ENCODE measurements at regions not wholly inside any gene's neighbourhood (a gene's known extent, or its start where the extent isn't known, plus 50 kb on each side); places are given as distances from the start of the nearest gene placed in this dataset.

- H3K27me3 Mint-ChIP-seq, result peaks cover 35% of the 10 kb centered on the region
- no peaks in the 10 kb centered on the region for H3K9me3 Mint-ChIP-seq
- ChIA-PET CTCF (no interaction called here), POLR2A (no interaction called here)
- TF ChIP-seq CTCF (IDR thresholded peaks at IDR 0.05), result no peak
- no peaks in the 10 kb centered on the region for H3K4me1 Mint-ChIP-seq
- H3K36me3 Mint-ChIP-seq (ENCODE audit: low read depth), result no peaks in the 10 kb centered on the region
- ATAC-seq (ENCODE audit: low read depth) (no peak), DNase-seq (no peak)
- no peak overlapping the region for H3K27ac Mint-ChIP-seq
- intact Hi-C loops (cut with micrococcal nuclease), result no loop called here
- H3K4me3 Mint-ChIP-seq, result no peak overlapping the region
Measured at GRCh38 chr5:73279805-73280204, 106.8 kb downstream of the TMEM174 start.

DNA sequence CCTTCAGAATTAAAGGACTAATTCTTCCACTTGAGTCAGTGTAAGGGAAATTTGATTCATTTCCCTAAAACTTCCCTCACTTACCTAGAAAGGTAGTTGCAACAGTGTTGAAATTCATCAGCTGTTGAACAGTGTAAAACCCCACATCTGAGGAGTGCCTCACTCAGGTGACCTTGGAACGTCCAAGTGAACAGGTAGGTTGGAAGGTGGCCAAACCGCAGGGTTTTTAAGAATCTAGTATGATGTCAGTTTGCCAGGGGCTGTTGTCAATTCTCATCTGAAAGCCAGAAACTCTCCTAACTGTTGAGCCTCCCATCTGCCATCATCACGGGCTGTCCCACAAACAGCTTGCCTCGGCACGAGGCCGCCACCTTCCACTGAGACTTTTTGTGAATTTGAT lies 105.7 kb downstream of the TMEM174 start:
- ChIA-PET CTCF (no interaction called here), POLR2A (no interaction called here)
- no peak for TF ChIP-seq CTCF (IDR thresholded peaks at IDR 0.05)
- DNase-seq, result no peak
- Mint-ChIP-seq H3K36me3 (ENCODE audit: low read depth) (no peaks in the 10 kb centered on the region), H3K9me3 (no peaks in the 10 kb centered on the region), H3K27ac (no peak overlapping the region), H3K4me1 (no peaks in the 10 kb centered on the region), H3K4me3 (no peak overlapping the region), H3K27me3 (peaks cover 29% of the 10 kb centered on the region)
- no peak for ATAC-seq (ENCODE audit: low read depth)
- intact Hi-C loops (cut with micrococcal nuclease), result no loop called here

- DNase-seq (no peak), ATAC-seq (ENCODE audit: low read depth) (no peak)
- ChIA-PET POLR2A (no interaction called here), CTCF (no interaction called here)
- no peak for TF ChIP-seq CTCF (IDR thresholded peaks at IDR 0.05)
- Mint-ChIP-seq H3K4me1 (no peaks in the 10 kb centered on the region), H3K36me3 (ENCODE audit: low read depth) (no peaks in the 10 kb centered on the region), H3K27ac (no peak overlapping the region), H3K27me3 (peaks cover 18% of the 10 kb centered on the region), H3K9me3 (no peaks in the 10 kb centered on the region), H3K4me3 (no peak overlapping the region)
- intact Hi-C loops (cut with micrococcal nuclease), result no loop called here
Measured at GRCh38 chr5:73274881-73275663, 102.1 kb downstream of the TMEM174 start.

DNA sequence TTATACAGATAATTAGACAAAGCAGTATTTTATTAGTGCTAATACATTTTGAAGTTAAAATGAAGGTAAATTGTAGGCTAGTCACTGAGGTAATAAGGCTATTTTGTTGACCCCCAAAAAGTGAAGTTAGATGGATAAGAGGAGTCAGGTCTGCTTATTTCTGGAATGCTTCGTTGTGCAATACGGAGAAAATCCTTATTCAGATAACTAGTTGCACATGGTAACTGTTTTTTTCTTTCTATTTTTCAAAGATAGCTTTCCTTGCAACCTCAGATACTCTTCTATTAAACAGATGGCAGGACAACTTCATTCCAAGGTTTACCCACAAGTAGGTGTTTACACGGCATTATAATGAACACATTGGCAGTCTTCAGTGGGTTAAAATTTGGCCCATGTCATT lies 101.1 kb downstream of the TMEM174 start:
- ATAC-seq (ENCODE audit: low read depth) (no peak), DNase-seq (no peak)
- ChIA-PET POLR2A (no interaction called here), CTCF (no interaction called here)
- intact Hi-C loops (cut with micrococcal nuclease), result no loop called here
- no peaks in the 10 kb centered on the region for H3K4me1 Mint-ChIP-seq
- H3K9me3 Mint-ChIP-seq, result no peaks in the 10 kb centered on the region
- no peak for TF ChIP-seq CTCF (IDR thresholded peaks at IDR 0.05)
- H3K4me3 Mint-ChIP-seq, result no peak overlapping the region
- H3K36me3 Mint-ChIP-seq (ENCODE audit: low read depth), result no peaks in the 10 kb centered on the region
- H3K27ac Mint-ChIP-seq, result no peak overlapping the region
- H3K27me3 Mint-ChIP-seq, result peaks cover 12% of the 10 kb centered on the region

DNA sequence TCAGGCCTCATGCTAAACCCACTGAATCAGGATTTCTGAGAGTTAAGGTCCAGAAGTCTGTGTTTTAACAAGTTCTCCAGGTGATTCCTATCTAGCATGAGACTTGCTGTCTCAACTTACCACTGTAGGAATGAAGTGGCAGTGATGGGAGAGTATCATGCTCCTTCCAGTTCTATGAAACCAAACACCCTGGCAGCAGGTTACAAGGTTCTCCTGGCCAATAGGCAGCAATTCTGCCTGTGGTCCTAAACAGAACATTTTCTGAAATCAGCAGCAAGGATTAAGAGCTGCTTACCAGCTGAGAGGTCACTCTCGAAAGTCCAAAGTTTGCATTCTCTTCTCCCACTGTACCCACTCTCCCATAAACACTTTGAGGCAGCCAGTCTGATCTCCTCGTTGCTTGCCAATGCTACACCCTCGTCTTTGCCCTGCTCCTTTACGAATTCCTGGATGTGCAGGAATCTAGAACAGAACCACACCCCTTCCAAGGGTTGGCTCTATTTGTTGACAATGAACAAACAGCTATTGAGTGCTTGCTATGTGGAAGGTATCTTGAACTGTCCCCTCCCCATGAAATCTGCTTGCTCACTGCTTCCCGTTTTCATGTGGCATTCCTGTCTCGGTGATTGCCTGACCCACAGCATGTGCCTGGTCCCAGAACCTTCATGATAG lies 100.5 kb downstream of the TMEM174 start:
- intact Hi-C loops (cut with micrococcal nuclease), result no loop called here
- Mint-ChIP-seq H3K9me3 (no peaks in the 10 kb centered on the region), H3K36me3 (ENCODE audit: low read depth) (no peaks in the 10 kb centered on the region), H3K4me3 (no peak overlapping the region), H3K27ac (no peak overlapping the region), H3K4me1 (no peaks in the 10 kb centered on the region), H3K27me3 (peaks cover 10% of the 10 kb centered on the region)
- ChIA-PET CTCF (no interaction called here), POLR2A (no interaction called here)
- TF ChIP-seq CTCF (IDR thresholded peaks at IDR 0.05), result no peak
- ATAC-seq (ENCODE audit: low read depth), result no peak
- DNase-seq, result no peak

Measured in activated B cell treated with CpG ODN at 0.5 μM for 24 hours (primary cell).